ENCODE measurements at regions not wholly inside any gene's neighbourhood (a gene's known extent, or its start where the extent isn't known, plus 50 kb on each side); places are given as distances from the start of the nearest gene placed in this dataset.

- no peak overlapping the region for H2AFZ ChIP-seq (ENCODE audit: low read length)
- no peaks in the 10 kb centered on the region for H3K9me3 ChIP-seq (ENCODE audit: low read length)
- no peak for DNase-seq (ENCODE audit: low spot score)
- no peak for ATAC-seq
- TF ChIP-seq ZNF564 (CRISPR knock-in tag; IDR thresholded peaks at IDR 0.05) (no peak), KDM1A (CRISPR knock-in tag; IDR thresholded peaks at IDR 0.05) (peak; percentile 45; the same call in 1 of the 2 replicates), ZNF337 (CRISPR knock-in tag; IDR thresholded peaks at IDR 0.05; ENCODE audit: borderline replicate concordance, low read depth) (no peak), ESRRA (CRISPR knock-in tag; IDR thresholded peaks at IDR 0.05; ENCODE audit: low read depth) (no peak), ZMYM3 (CRISPR knock-in tag; IDR thresholded peaks at IDR 0.05) (peak; percentile 43; the same call in 1 of the 2 replicates), ZSCAN21 (CRISPR knock-in tag; IDR thresholded peaks at IDR 0.05; ENCODE audit: borderline replicate concordance) (no peak), ATF4 (CRISPR knock-in tag; IDR thresholded peaks at IDR 0.05) (no peak), SP5 (CRISPR knock-in tag; IDR thresholded peaks at IDR 0.05; ENCODE audit: borderline replicate concordance, low read depth) (no peak), FOXJ3 (CRISPR knock-in tag; IDR thresholded peaks at IDR 0.05; ENCODE audit: borderline replicate concordance) (no peak), CHD4 (IDR thresholded peaks at IDR 0.05; ENCODE audit: borderline replicate concordance, low read length) (0 out of 2 replicates have a peak, but pooled peaks have one; percentile 37), THYN1 (CRISPR knock-in tag; IDR thresholded peaks at IDR 0.05; ENCODE audit: borderline replicate concordance, low read depth) (no peak), ZNF629 (CRISPR knock-in tag; conservative IDR thresholded peaks at IDR 0.05) (peak; percentile 84), ZNF713 (CRISPR knock-in tag; IDR thresholded peaks at IDR 0.05) (no peak)
- H3K4me3 ChIP-seq (replicated peaks in 1 of 3; ENCODE audit: insufficient read depth in 1 of 3, low read depth in 2 of 3, low read length in 3 of 3): no peak overlapping the region
- in situ Hi-C loops (cut with HindIII; ENCODE audit: extremely low pct_ligation_motif_present, low pct_unique_long_range_greater_than_20kb) (no loop called here), intact Hi-C loops (cut with micrococcal nuclease; ENCODE audit: unreplicated experiment) (no loop called here)
- H3K27ac ChIP-seq (ENCODE audit: extremely low read length, insufficient read depth, low read length): no peak overlapping the region
- H4K20me1 ChIP-seq (ENCODE audit: insufficient read depth, low read length): no peaks in the 10 kb centered on the region
- no peak for FAIRE-seq
- H3K79me2 ChIP-seq (ENCODE audit: insufficient read depth, low read length): no peaks in the 10 kb centered on the region
- H3K9ac ChIP-seq (ENCODE audit: insufficient read depth, low read depth, low read length): no peak overlapping the region
- no peaks in the 10 kb centered on the region for H3K36me3 ChIP-seq (replicated peaks in 1 of 2; ENCODE audit: control insufficient read depth in 1 of 2, insufficient read depth in 2 of 2, low read length in 2 of 2)
- H3K4me2 ChIP-seq (ENCODE audit: low read depth, low read length): no peak overlapping the region
- WGBS (ENCODE audit: low lambda C conversion rate): 61% methylated on average over 2 of the region's 2 CpGs
- BruUV-seq (replicated peaks): no TSS peak
- ChIA-PET POLR2A (no interaction called here), CTCF (ENCODE audit: low intra/inter-chr PET ratio, low total read pairs) (interaction anchor here (2.4 kb wide), 1 partner anchor 260 kb away, joined by 11 read pairs; no protein-coding TSS in a partner anchor)
- no peaks in the 10 kb centered on the region for H3K27me3 ChIP-seq (ENCODE audit: control insufficient read depth in 1 of 2, insufficient read depth in 2 of 2, low read length in 2 of 2)
- 0 out of 2 replicates have a peak, but pooled peaks cover 4% of the 10 kb centered on the region for H3K4me1 ChIP-seq (ENCODE audit: insufficient read depth, low read length)
These were observed 184.8 kb upstream of the KLHL29 start for GRCh38 chr2:23200068-23200786.

Measured in HepG2 (cell line).